HepG2 (cell line): ENCODE measurements at regions not wholly inside any gene's neighbourhood (a gene's known extent, or its start where the extent isn't known, plus 50 kb on each side); places are given as distances from the start of the nearest gene placed in this dataset.

Experiments
- ATAC-seq: fragments of 200-7000 bp; cut with Tn5 transposase; 3 replicates; pipeline ENCODE4 v1.9.1; 2020; ENCODE audit warnings: mild to moderate bottlenecking, moderate library complexity
- BruUV-seq: library from RNA; stranded (reverse); fragments of 400-500 nt; replicated peaks from 2 replicates; lab custom pipeline; 2021; lab: Mats Ljungman, UMichigan
- CTCF ChIA-PET: fragments of 300-600 bp; formaldehyde crosslinking; extraction: SDS; loops from one replicate; lab custom pipeline; 2021; ENCODE audit warnings: low total read pairs, inconsistent platforms, low intra/inter-chr PET ratio; lab: Yijun Ruan, JAX
- POLR2A ChIA-PET: fragments of 350-600 bp; sonication (Branson Sonifier 250); formaldehyde crosslinking; loops from one replicate; lab custom pipeline; 2020; ENCODE audit warnings: antibody characterized with exemption, inconsistent platforms; lab: Yijun Ruan, JAX
- DNase-seq: peaks from one replicate; pipeline ENCODE4 v3.0.0-alpha.2; 2015; ENCODE audit warnings: low spot score
- FAIRE-seq: peaks from 3 replicates; lab custom pipeline; 2011; peaks lifted over from hg19 to GRCh38; lab: Jason Lieb, UNC
- H2AFZ ChIP-seq: one replicate; pipeline ENCODE4 v1.6.1; 2011; ENCODE audit warnings: low read length, inconsistent platforms
- H3K27ac ChIP-seq: fragments of 300-600 bp; 3 replicates; pipeline ENCODE4 v1.8.0; 2011; ENCODE audit warnings: mixed run types, mild to moderate bottlenecking, mixed read lengths, low read length, inconsistent platforms; ENCODE audit not compliant: insufficient read depth; ENCODE audit errors: extremely low read length
- H3K27me3 ChIP-seq, 2 experiments: fragments of 200-600 bp in 1 of 2; 2 replicates in 1 of 2; 3 replicates in 1 of 2; pipeline versions ENCODE4 v1.6.0 to v1.8.0; 2011; ENCODE audit warnings: low read length in 2 of 2, mild to moderate bottlenecking in 2 of 2, moderate library complexity in 2 of 2, inconsistent platforms in 1 of 2; ENCODE audit not compliant: insufficient read depth in 2 of 2, control insufficient read depth in 1 of 2
- H3K36me3 ChIP-seq, 2 experiments: fragments of 200-600 bp in 1 of 2; replicated peaks in 1 of 2; 2 replicates in 1 of 2; 3 replicates in 1 of 2; pipeline versions ENCODE4 v1.5.1 to v1.8.0; 2011; ENCODE audit warnings: low read length in 2 of 2, inconsistent platforms in 1 of 2; ENCODE audit not compliant: insufficient read depth in 2 of 2, control insufficient read depth in 1 of 2
- H3K4me1 ChIP-seq: 2 replicates; pipeline ENCODE4 v1.5.1; 2012; ENCODE audit warnings: low read length, inconsistent platforms; ENCODE audit not compliant: insufficient read depth
- H3K4me2 ChIP-seq: 2 replicates; pipeline ENCODE4 v1.6.0; 2011; ENCODE audit warnings: low read depth, low read length, inconsistent platforms
- H3K4me3 ChIP-seq, 3 experiments: fragments of 200-600 bp in 1 of 3; sonication (generic), shearing (Covaris generic) in 1 of 3; replicated peaks in 1 of 3; 2 replicates each; pipeline ENCODE4 v1.5.1; 2011 to 2016; ENCODE audit warnings: low read length in 3 of 3, inconsistent platforms in 2 of 3, low read depth in 2 of 3, mild to moderate bottlenecking in 2 of 3, control low read depth in 1 of 3, mixed read lengths in 1 of 3; ENCODE audit not compliant: insufficient read depth in 1 of 3
- H3K79me2 ChIP-seq: one replicate; pipeline ENCODE4 v1.6.1; 2011; ENCODE audit warnings: low read length, inconsistent platforms; ENCODE audit not compliant: insufficient read depth
- H3K9ac ChIP-seq: 2 replicates; pipeline ENCODE4 v1.6.0; 2011; ENCODE audit warnings: mild to moderate bottlenecking, low read depth, low read length, inconsistent platforms; ENCODE audit not compliant: insufficient read depth
- H3K9me3 ChIP-seq: 2 replicates; pipeline ENCODE4 v1.5.1; 2012; ENCODE audit warnings: mild to moderate bottlenecking, low read length
- H4K20me1 ChIP-seq: 2 replicates; pipeline ENCODE4 v1.6.0; 2011; ENCODE audit warnings: inconsistent platforms, mild to moderate bottlenecking, low read length, moderate library complexity; ENCODE audit not compliant: insufficient read depth
- CREM ChIP-seq, 2 experiments: sonication (generic) in 1 of 2; formaldehyde crosslinking in 1 of 2; IDR thresholded peaks; 2 replicates each; pipeline versions ENCODE4 v1.4.0 to v1.6.1; 2016 to 2020; ENCODE audit warnings: antibody characterized with exemption in 1 of 2, mild to moderate bottlenecking in 1 of 2, missing genetic modification reagents in 1 of 2
- HINFP ChIP-seq: sonication (generic); formaldehyde crosslinking; IDR thresholded peaks from 2 replicates; pipeline ENCODE4 v1.4.0; 2020; ENCODE audit warnings: low read depth, mild to moderate bottlenecking, missing genetic modification reagents
- HOXA3 ChIP-seq: sonication (generic); formaldehyde crosslinking; IDR thresholded peaks from 2 replicates; pipeline ENCODE4 v1.5.0; 2020; ENCODE audit warnings: missing genetic modification reagents
- HOXA5 ChIP-seq: sonication (generic); formaldehyde crosslinking; IDR thresholded peaks from 2 replicates; pipeline ENCODE4 v1.4.0; 2020; ENCODE audit warnings: missing genetic modification reagents
- IRF1 ChIP-seq: sonication (generic); formaldehyde crosslinking; IDR thresholded peaks from 2 replicates; pipeline ENCODE4 v1.4.0; 2020; ENCODE audit warnings: low read depth, mild to moderate bottlenecking, missing genetic modification reagents
- IRX3 ChIP-seq: sonication (generic); formaldehyde crosslinking; IDR thresholded peaks from 2 replicates; pipeline ENCODE4 v1.8.1; 2023; ENCODE audit warnings: mild to moderate bottlenecking, low read depth, missing genetic modification reagents, borderline replicate concordance
- KIAA2018 ChIP-seq: sonication (generic); formaldehyde crosslinking; IDR thresholded peaks from 2 replicates; pipeline ENCODE4 v1.5.0; 2020; ENCODE audit warnings: mild to moderate bottlenecking, missing genetic modification reagents, borderline replicate concordance
- KLF9 ChIP-seq: IDR thresholded peaks from 2 replicates; pipeline ENCODE4 v1.6.1; 2016; ENCODE audit warnings: low read depth
- MTF2 ChIP-seq: sonication (generic); formaldehyde crosslinking; IDR thresholded peaks from 2 replicates; pipeline ENCODE4 v1.5.0; 2020; ENCODE audit warnings: missing genetic modification reagents, borderline replicate concordance
- MZF1 ChIP-seq: sonication (generic); formaldehyde crosslinking; IDR thresholded peaks from 2 replicates; pipeline ENCODE4 v1.8.1; 2023; ENCODE audit warnings: mild to moderate bottlenecking, missing genetic modification reagents, borderline replicate concordance
- RNF2 ChIP-seq: fragments of 450-650 bp; conservative IDR thresholded peaks from 2 replicates; pipeline ENCODE4 v1.6.1; 2016; ENCODE audit warnings: low read depth
- SRSF4 ChIP-seq: fragments of 200-400 bp; formaldehyde crosslinking; IDR thresholded peaks from one replicate; pipeline ENCODE4 v1.6.1; 2018; ENCODE audit warnings: mild to moderate bottlenecking, low read depth, low read length, moderate library complexity; ENCODE audit not compliant: poor library complexity, severe bottlenecking
- ZNF335 ChIP-seq: sonication (generic); formaldehyde crosslinking; IDR thresholded peaks from 2 replicates; pipeline ENCODE4 v1.4.0; 2020; ENCODE audit warnings: missing genetic modification reagents
- ZNF430 ChIP-seq: sonication (generic); formaldehyde crosslinking; IDR thresholded peaks from 2 replicates; pipeline ENCODE4 v1.9.0; 2021; ENCODE audit warnings: mild to moderate bottlenecking, missing genetic modification reagents
- ZNF816 ChIP-seq: sonication (generic); formaldehyde crosslinking; IDR thresholded peaks from 2 replicates; pipeline ENCODE4 v1.8.0; 2022; ENCODE audit warnings: missing genetic modification reagents, mild to moderate bottlenecking, borderline replicate concordance
- ZSCAN20 ChIP-seq: sonication (generic); formaldehyde crosslinking; IDR thresholded peaks from 2 replicates; pipeline ENCODE4 v1.4.0; 2020; ENCODE audit warnings: missing genetic modification reagents, mild to moderate bottlenecking, borderline replicate concordance
- WGBS: methylation state at CpG from one replicate; pipeline ENCODE4 v1.1.6; 2017; ENCODE audit warnings: low lambda C conversion rate; 5-methylcytosine and 5-hydroxymethylcytosine counted together
- in situ Hi-C: cut with HindIII; loops from 2 replicates; pipeline ENCODE4 v1.10.0; 2017; ENCODE audit warnings: low pct_unique_long_range_greater_than_20kb; ENCODE audit not compliant: extremely low pct_ligation_motif_present
- intact Hi-C: fragments of 100-400 bp; cut with micrococcal nuclease; formaldehyde crosslinking; loops from one replicate; pipeline ENCODE4 v1.10.0; 2022; ENCODE audit not compliant: unreplicated experiment

GRCh38 chr16:64251742-64252141 is 870.1 kb downstream of the CDH11 start:
- ATAC-seq (no peak), FAIRE-seq (no peak), DNase-seq (no peak)
- in situ Hi-C loops, result no loop called here
- ChIA-PET CTCF (no interaction called here), POLR2A (no interaction called here)
- intact Hi-C loops, result no loop called here
- Histone ChIP-seq H3K27me3 (no peaks in the 10 kb centered on the region; a peak in 1 of 5 replicates), H3K4me2 (no peak overlapping the region), H3K9ac (no peak overlapping the region), H2AFZ (no peak overlapping the region), H4K20me1 (no peaks in the 10 kb centered on the region), H3K36me3 (no peaks in the 10 kb centered on the region), H3K79me2 (no peaks in the 10 kb centered on the region), H3K4me3 (no peak overlapping the region), H3K9me3 (peaks cover 9% of the 10 kb centered on the region; the same call in 1 of the 2 replicates), H3K4me1 (no peaks in the 10 kb centered on the region), H3K27ac (no peak overlapping the region)
- BruUV-seq, result no TSS peak
- 8% methylated on average over 2 of the region's 2 CpGs for WGBS
- TF ChIP-seq MTF2 (CRISPR knock-in tag) (no peak), MZF1 (CRISPR knock-in tag) (no peak), ZNF816 (CRISPR knock-in tag) (no peak), HOXA5 (CRISPR knock-in tag) (no peak), HINFP (CRISPR knock-in tag) (no peak), CREM (IDR thresholded peaks at IDR 0.05) (no peak), CREM (CRISPR knock-in tag; IDR thresholded peaks at IDR 0.05) (no peak), ZNF335 (CRISPR knock-in tag) (no peak), RNF2 (no peak), KIAA2018 (CRISPR knock-in tag) (no peak), ZSCAN20 (CRISPR knock-in tag) (no peak), HOXA3 (no peak), ZNF430 (CRISPR knock-in tag) (no peak), SRSF4 (no peak), IRX3 (CRISPR knock-in tag) (no peak), IRF1 (CRISPR knock-in tag) (no peak), KLF9 (CRISPR knock-in tag) (no peak)
